ENCODE measurements at regions not wholly inside any gene's neighbourhood (a gene's known extent, or its start where the extent isn't known, plus 50 kb on each side); places are given as distances from the start of the nearest gene placed in this dataset.

DNA sequence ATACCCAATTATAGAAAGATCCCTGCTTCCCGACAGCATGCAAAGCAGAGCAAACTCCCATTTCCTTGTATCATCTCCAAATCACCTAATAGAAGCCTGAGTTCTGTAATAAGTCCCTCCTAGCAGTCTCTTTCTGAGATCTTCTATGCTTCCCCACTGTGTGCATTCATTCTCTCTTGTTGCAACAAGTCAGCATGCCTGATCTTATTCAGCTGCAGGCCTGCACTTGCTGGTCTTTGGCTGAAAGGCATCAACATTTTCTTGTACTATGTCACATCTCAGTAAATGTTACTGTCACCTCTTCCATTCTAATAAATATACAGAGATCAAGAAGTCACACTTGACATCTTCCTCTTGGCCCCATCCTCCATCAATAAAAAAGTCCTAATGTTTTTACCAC lies 449.9 kb upstream of the MEX3C start:
- no peak for DNase-seq (ENCODE audit: low read depth in 2 of 2)

DNA sequence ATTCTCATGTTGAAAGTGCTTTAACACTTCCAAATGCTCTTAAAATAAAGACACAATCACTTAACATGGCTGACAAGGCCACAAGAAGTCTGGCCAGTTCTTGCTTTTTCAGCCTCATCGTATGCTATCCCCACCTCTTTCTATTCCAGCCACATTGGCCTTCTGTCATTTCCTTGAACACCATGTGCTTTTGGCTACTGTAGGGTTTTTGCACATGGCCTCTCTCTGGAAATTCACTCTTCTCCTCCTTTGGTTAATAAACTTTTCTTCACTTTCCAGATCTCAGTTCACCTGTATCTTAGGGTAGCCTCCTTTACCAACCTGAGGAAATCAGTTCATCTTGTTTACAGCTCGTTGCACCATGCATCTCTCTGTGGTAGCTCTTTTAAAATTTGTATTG lies 450.5 kb upstream of the MEX3C start:
- DNase-seq (ENCODE audit: low read depth in 2 of 2), result no peak

DNA sequence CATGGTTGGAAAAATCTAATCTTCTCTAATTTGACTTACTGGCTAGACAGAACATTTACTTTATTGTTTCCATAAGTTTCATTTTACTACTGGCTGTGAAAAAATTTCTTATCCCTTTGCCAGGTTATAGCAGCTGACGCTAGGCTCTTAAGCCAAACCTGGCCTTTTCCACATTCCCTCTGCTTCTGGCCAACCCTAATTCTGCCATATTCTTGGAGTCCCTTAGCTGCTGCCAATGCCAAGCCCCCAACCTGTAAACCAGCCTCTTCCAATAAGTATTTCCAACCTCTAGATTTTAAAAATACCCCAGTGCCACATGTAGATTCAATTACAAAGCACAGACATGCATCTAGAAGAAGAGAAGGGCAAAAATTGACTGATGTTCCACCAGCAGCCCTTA lies 452.3 kb upstream of the MEX3C start:
- DNase-seq (ENCODE audit: low read depth in 2 of 2), result no peak

DNA sequence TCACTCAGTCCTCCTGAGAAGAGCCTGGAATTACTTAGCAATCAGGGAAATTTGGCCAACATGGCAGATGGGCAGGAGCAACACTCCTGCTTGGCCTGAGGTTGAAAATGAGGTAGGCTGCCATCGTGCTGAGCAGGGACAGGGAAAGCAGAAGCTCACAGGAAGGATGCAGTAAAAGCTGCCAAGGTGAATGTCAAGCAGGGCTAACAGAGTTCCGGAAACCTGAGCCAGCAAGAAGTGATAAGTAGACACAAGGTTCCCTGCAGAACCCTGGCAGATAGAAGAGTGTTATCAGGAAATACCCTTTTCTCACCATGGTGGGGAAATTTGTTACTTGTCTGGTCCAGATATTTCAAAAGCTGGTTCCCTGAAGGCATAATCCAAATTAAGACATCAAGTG lies 454.3 kb upstream of the MEX3C start:
- no peak for DNase-seq (ENCODE audit: low read depth in 2 of 2)

DNA sequence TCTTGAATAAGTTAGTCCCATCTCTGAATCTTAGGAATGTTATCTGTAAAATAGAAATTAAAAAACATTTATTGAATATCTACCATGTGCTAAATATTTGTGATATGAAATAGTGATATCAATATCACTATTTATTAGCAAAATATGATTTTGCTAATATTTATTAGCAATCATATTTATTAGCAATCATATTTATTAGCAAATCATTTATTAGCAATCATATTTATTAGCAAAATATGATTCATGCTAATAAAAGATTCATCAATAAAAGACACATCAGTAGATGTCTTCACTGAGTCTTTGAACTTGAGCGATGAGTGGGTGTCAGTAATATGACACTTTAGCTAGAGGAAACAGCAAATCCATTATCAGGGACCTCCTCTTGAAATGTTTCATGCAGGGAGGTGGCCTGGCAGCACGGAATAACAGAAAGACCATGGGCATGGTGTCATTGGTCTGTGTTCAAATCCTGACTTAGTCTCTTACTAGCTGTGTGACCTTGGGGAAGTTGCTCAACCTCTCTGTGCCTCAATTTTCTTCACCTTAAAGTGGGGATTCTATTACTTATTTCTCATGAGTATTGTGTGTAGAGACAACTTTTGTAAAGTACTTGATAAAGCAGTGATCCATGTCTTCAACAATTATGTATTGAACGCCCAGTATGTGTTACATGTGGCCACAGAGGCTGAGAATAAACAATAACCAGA lies 456.2 kb upstream of the MEX3C start:
- no peak for DNase-seq (ENCODE audit: low read depth in 2 of 2)

DNA sequence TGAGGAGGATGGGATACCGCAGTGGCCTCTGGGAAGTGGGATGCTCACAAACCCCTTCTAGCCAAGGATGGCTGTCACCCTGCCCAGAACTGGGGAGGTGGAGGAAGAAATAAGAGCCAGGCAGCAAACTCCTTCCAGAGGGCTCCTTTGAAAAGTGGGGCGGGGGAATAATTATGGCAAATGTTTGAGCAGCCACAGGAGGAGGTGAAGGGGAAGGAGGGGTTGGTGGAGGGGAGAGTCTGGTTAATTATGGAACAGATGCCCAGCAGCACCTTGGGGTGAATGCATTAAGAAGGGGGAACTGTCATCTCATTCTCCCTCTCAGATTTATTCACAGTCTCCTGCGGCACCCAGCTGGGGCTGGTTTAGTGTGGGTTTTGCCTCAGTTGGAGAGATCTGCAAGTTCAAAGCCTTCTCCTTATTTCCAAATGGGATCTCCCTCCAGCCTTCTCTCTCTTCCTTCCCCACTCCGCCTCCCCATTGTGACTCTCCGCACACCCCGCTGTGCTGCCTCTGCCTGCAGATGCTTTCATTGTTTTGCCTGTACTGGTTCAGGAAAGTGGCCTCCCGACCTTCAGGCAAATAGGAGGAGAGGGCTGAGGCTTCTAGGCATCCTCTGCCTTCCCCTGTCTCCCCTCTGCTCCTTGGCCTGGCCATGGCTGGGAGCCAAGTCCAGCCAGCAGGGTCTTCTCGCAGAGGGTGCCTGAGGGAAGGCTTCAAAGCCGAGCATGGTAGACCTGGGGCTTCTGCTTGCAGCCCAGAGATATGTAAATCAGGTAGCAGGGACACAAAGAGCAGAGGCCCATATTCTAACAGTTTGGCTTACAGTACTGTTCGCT lies 457.2 kb upstream of the MEX3C start:
- no peak for DNase-seq (ENCODE audit: low read depth in 2 of 2)

DNA sequence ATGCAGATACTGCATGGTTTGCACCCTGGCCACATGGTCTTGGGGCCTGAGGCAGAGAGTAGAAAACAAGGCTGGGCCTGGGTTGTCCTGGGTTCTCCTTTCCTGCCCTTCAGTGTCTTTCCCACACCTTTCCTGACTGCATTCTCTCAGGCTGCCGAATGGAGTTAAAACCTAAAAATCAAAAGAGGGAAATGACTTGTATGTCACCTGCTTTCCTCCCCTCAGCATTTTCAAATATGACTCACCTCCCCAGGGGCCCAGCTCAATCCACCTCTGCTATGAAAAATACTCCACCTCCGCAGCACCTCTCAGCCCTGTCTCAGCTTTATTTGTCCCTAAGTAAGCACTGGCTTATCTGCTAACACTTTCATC lies 457.8 kb upstream of the MEX3C start:
- DNase-seq (ENCODE audit: low read depth in 2 of 2), result no peak

DNA sequence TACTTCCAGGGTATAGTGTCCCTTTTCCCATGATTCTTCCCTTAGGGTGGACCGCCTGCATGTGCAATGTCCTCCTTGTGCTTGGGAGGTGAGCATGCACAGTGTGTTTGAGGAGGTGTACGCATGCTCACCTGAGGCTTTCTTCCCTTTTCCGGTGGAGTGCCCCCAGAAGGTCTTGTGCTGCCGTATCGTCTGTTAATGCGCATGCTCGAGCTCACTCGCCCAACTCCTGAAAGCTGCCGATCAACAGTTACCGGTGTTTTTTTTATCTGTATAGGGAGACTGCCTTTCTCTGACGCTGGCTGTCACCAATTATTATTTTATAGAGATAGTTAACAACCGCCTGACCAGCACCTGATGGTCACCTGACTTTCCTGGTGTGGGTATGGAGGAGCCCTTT lies 458.8 kb upstream of the MEX3C start:
- DNase-seq (ENCODE audit: low read depth in 2 of 2), result no peak

DNA sequence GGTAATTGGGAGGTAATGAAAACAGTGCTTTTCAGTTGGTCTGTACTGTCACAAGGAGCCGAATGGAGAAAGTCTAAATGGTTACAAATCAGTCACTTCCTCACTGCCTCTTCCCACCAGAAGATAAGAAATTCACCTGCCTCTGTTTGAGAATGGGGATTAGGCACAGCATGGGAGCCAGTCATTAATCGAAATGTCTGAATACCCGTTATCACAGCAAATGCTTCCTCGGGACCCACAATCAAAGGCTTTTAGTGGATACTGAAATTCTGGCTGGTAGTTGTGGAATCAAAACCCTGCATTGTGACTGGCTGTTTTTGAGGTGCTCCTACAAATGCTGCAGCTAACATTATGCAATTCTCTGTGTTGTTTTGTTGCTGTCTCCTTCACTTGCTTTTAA lies 461.0 kb upstream of the MEX3C start:
- DNase-seq (ENCODE audit: low read depth in 2 of 2), result no peak

DNA sequence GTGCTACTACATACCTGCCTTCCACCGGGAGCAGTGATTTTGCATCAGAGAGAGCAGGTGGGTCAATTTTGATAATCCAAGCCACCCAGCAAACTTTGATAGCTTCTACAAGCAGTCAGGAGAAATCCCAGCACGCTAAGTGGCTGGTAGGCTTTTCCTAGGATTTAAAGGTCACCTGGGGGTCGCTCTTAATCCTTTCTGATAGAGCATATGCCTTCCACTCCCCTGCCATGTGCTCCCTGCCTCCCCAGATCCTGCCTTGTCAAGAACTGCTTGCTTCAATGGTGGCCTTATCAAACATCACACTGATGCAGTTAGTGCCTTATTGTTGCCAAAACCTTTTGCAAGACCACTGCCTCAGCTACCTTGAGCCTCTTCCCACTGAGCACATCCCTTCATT lies 462.3 kb upstream of the MEX3C start:
- DNase-seq (ENCODE audit: low read depth in 2 of 2), result no peak

DNA sequence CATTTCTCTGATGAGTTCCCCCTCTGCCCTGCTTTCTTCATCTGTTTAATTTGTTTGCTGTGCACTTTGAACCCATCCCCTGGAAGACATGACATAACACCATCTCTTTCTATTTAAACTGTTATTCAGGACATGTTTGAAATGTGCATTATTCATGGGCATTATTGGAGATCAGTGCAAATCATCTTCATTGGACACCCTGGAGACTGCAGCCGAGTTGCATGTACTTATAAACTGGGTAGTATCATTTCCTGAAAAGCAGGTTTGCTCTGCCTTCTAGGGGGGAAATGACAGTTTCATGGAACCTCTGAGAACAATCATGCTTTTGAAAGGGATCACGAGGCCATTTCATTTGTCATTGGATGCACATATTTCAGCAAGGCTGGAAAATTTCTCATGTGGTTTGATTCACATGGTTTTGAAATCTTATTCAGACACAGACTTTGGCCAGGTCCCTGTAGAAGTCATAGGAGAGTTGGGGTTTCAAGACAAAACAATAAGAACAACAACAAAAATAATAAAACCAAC lies 462.8 kb upstream of the MEX3C start:
- no peak for DNase-seq (ENCODE audit: low read depth in 2 of 2)

DNA sequence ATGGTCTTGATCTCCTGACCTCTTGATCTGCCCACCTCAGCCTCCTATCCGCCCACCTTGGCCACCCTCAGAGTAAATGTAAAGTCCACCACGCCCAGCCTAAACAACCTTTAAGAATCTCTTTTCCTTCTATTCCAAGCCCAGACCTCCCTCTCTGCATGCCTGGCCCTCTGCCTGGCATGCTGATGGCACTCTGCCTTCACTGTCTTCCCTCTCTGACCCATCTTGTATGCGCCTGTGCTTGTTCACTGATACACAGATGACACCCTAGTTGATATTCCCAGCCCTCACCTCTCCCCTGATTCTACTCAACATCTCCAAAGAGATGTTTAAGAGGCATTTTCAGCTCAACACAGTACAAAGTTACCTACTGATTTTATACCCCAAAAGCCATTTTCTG lies 466.8 kb upstream of the MEX3C start:
- no peak for DNase-seq (ENCODE audit: low read depth in 2 of 2)

DNA sequence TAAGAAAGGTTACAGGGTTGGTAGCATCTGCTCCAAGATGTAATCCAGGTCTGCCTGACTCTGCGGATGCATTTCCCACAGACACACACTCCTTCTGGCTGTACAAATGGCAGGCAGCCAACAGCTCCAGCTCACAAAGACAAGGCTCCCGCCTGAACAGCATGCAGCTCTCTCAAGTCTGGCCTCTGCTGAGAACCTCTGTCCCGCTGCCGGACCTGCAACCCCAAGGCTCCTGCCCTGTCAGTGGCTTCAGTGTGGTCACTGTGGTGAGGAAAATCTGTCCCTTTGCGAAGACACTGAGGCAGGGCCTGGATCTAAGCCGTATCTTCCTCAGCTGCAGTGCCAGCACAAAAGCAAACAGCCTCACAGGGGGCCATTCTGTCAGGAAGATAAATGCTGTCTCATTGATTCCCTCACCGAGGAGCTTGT lies 469.3 kb upstream of the MEX3C start:
- peak; percentile 1 to 2 for DNase-seq (ENCODE audit: low read depth in 2 of 2)

DNA sequence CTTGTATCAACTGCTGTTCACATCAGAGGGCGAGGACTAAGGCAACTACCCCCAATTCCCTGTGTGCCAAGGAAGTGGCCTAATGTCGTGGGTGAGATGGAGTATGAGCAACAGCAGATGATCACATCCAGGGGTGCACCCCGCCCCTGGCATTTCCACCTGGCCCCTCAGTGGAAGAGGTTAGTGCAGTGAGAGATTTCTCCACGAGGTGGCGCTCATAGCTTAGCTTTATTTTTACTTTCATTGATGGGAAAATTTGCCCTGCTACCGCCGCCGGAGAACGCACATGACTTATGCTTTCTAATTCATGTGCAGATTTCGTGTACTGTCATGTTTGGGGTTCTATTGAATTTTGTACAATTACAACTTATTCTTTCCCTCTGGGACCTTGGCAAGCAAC lies 470.6 kb upstream of the MEX3C start:
- peak; percentile 30 to 58 for DNase-seq (ENCODE audit: low read depth in 2 of 2)

DNA sequence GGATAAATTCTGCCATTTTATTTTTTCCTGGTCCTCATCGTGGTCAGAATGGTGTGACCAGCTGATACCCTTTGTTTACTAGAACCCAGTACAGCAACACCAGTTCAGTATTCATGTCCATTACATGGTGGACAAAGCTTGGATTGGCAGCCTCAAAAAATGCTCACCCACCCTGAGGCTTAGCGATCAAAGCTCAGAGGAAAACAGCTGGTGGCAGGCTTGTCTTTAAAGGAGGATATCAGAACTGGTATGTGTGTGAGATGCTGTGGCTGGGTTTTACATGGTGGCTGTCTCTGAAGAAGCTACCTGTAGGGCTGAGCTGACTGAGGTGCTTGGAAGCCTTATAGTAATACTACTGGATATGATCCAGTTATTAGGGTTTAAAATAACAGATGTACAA lies 471.1 kb upstream of the MEX3C start:
- DNase-seq (ENCODE audit: low read depth in 2 of 2), result no peak

DNA sequence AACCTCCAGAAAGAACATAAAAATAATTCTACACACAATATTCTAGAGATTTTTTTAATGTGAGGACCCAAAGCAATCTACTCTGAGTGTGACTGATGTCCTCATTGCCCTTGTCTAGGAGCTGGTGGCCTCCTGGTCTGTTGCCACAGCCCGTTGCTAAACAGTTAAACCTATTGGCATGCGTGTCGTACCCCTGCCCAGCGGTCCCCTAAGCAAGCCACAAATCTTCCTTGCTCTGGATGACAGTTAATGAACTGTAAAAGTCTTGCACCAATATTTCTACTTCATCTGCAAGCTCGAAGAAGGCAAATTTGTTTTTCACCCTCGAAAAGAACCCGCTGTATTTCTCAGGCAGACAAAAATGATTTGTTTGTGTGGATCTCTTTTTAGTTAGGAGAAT lies 489.1 kb upstream of the MEX3C start:
- DNase-seq (ENCODE audit: low read depth in 2 of 2), result no peak

DNA sequence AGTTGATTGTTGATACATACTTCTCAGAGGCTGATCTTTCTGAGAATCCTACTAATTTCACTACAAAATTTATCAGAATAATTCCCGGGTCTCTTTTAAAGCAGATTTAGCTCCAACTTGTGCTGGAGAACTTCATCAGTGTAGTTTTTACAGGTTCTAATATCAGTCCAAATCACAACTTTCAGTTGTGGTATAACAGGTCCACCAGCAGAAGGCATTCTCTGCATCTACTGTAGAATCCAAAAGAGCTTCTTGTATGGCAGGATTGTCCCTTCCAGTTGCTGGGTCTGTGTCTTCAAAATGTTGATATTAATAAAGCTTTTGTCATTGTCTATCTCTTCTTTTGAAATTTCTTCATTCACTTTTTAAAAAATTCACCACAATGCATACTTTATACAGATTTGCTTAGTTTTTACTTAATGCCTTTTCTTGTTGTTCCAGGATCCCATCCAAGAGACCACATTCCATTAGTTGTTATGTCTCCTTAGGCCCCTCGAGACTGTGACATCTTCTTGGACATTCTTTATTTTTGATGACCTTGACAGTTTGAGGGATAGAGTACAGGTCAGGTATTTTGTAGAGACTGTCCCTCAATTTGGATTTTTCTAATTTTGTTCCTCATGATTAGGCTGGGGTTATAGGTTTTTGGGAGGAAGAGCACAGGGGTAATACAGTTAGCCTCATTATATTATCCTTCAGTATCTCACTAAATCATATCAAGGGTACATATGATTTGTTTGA lies 490.5 kb upstream of the MEX3C start:
- DNase-seq (ENCODE audit: low read depth in 2 of 2), result no peak

DNA sequence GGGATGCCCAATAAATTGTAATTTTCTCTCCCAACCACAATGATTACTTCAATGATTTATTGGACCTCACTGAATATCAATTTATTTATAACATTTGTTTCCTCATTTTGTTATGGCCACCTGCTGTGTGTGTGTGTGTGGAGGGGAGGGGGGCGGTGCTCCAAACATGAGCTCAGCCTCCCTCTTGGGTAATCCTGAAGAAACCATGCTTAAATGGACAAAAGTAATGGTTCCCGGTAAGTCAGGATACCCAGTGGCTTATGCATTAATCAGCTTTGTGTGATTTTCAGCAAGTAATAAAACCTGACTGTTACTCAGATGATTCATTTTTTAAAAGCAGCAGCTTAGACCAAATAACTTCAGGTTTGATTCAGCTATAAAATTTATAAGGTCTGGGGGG lies 495.1 kb upstream of the MEX3C start:
- no peak for DNase-seq (ENCODE audit: low read depth in 2 of 2)

DNA sequence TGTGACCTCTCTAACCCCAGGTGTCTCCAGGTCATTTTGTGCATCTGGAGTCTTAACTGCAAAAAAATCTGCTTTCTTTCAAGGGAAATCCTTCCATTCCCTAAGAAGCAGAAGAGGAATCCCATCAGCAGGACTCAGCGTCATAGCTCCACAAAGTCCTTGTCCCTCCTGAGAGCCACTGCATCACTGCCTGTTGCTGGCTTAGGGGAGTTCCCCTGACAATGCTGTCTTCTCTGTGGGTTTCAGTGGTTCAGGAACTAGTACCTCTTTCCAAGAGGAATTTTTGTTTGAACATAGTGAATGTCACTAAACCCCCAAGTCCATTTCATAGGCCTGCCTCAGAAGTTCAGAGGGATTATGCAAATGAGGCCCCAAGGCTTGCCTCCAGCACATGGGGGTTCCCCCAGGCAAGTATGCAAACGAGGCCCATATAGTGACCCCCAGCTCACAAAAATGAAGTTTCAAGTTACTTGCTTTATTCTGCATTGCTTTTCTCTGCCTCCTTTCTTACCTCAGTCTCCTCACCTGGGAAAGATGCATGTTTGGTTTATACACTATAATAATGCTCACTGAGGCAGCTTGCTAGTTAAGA lies 513.9 kb upstream of the MEX3C start:
- DNase-seq (ENCODE audit: low read depth in 2 of 2), result no peak

DNA sequence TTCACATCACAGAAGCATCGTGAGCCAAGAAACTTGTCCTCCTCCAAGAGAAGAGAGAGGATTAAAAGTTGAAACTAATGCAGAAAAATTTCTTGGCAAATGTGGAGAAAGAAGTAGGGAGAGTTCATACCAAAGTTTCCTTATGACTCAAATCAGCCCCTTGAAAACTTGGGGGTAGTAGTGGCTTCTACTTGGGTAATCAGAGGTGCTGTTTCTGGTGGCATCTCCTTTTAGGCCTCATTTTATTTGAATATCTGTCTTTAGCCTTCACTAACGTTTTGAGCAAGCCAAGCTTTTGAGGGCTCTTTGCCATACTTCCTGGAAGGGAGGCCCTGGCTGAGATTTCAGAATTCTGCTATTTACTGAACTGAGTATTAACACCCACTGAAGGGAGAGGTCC lies 515.3 kb upstream of the MEX3C start:
- no peak for DNase-seq (ENCODE audit: low read depth in 2 of 2)

DNA sequence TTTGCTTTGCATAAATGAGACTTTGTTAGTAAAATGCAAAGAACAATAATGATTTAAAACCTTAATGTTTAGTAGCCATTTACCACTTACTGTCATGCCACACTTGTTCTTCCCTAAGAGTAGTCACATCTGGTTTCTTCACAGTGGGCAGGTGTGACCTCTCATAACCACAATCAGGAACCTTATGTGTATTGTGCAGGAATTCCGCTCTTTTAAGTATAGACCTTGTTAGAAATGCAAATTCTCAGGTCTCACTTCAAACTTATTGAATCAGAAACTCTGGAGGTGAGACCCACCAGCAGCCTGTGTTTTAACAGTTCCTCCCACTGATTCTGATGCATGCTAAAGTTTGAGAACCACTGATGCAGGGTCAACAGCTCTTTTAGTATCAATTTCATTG lies 518.8 kb upstream of the MEX3C start:
- no peak for DNase-seq (ENCODE audit: low read depth in 2 of 2)

DNA sequence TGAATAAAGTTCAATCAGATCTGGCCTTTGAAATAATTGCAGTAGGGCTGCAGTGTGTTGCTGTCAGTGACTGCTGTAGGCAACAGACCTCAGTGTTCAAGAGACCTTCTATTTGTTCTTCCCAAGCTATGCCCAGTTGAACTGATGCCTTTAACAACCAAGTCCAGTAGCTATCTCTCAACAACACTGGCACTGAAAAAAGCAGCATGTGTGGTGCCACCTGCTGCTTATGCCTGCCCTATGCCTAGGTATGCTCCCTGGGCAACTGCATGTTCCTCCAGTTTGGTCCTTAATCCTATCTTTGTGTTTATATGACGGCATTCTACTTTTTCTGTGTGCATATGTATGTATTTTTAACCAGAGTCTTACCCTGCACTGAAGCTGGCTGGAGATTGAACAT lies 523.9 kb upstream of the MEX3C start:
- no peak for DNase-seq (ENCODE audit: low read depth in 2 of 2)

Data from lung microvascular endothelial cell (primary cell).